ENCODE measurements at regions not wholly inside any gene's neighbourhood (a gene's known extent, or its start where the extent isn't known, plus 50 kb on each side); places are given as distances from the start of the nearest gene placed in this dataset.

- no peaks in the 10 kb centered on the region for H3K9me3 ChIP-seq (ENCODE audit: control insufficient read depth, insufficient read depth, low read length)
- no peak overlapping the region for H3K9ac ChIP-seq (ENCODE audit: low read depth, low read length)
These were observed 735.5 kb downstream of the KCNA4 start for GRCh38 chr11:29281271-29281777.

DNA sequence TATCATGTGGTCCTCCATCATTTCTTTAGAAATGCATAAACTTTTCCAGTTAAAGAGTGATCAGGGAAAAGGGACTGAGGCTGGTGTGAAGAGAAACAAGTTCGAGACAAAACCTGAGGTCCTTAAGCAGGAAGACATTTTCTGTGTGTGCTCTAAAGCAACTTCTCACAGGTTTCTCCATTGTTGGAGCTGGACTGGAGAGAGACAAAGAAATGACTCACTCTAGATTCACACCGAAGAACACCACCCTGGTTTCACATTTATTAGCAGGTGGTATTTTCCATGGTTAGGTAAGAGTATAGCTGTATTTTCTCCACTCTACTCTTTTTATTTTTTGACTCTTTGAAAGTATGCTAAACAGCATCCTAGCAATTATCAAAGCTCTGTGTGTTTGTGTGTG, 736.4 kb downstream of the KCNA4 start:
- no peaks in the 10 kb centered on the region for H3K9me3 ChIP-seq (ENCODE audit: control insufficient read depth, insufficient read depth, low read length)
- H3K4me1 ChIP-seq (ENCODE audit: insufficient read depth, low read length): 0 out of 2 replicates have a peak, but pooled peaks cover 16% of the 10 kb centered on the region
- H3K36me3 ChIP-seq (ENCODE audit: insufficient read depth, low read length): no peaks in the 10 kb centered on the region
- H3K9ac ChIP-seq (ENCODE audit: low read depth, low read length): no peak overlapping the region

More at GRCh38 chr11:29281271-29281777, 735.5 kb downstream of the KCNA4 start:
- H3K36me3 ChIP-seq (ENCODE audit: insufficient read depth, low read length): no peaks in the 10 kb centered on the region
- H3K4me1 ChIP-seq (ENCODE audit: insufficient read depth, low read length): 0 out of 2 replicates have a peak, but pooled peaks cover 16% of the 10 kb centered on the region

- Histone ChIP-seq H3K4me1 (ENCODE audit: insufficient read depth, low read length) (0 out of 2 replicates have a peak, but pooled peaks cover 16% of the 10 kb centered on the region), H3K36me3 (ENCODE audit: insufficient read depth, low read length) (no peaks in the 10 kb centered on the region), H3K9me3 (ENCODE audit: control insufficient read depth, insufficient read depth, low read length) (no peaks in the 10 kb centered on the region), H3K9ac (ENCODE audit: low read depth, low read length) (no peak overlapping the region)
These were observed 737.1 kb downstream of the KCNA4 start for GRCh38 chr11:29279716-29280115.

DNA sequence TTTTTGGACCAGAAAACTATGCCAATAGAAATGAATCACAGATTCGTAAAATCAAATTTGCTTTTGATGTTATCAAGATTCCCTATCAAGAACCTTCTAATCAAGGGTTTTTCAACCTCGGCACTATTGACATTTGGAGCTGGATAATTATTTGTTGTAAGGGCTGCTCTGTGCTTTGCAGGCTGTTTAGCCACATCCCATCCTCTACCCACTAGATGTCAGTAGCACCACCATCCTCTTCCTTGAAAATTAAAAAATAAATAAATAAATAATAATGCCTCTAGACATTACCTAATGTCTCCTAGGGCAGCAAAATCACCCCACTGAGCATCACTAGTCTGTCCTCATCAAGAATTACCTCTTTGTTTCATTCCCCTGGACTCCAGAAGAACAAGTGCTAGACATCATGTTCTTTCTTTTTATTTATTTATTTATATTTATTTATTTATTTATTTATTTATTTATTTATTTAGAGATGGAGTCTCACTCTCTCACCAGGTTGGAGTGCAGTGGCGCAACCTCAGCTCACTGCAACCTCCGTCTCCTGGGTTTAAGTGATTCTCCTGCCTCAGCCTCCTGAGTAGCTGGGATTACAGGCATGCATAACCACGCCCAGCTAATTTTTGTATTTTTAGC, 744.7 kb downstream of the KCNA4 start:
- Histone ChIP-seq H3K9me3 (ENCODE audit: control insufficient read depth, insufficient read depth, low read length) (no peaks in the 10 kb centered on the region), H3K36me3 (ENCODE audit: insufficient read depth, low read length) (no peaks in the 10 kb centered on the region), H3K4me1 (ENCODE audit: insufficient read depth, low read length) (no peaks in the 10 kb centered on the region)

GRCh38 chr11:29271616-29272015, 745.2 kb downstream of the KCNA4 start:
- Histone ChIP-seq H3K4me1 (ENCODE audit: insufficient read depth, low read length) (no peaks in the 10 kb centered on the region), H3K9me3 (ENCODE audit: control insufficient read depth, insufficient read depth, low read length) (no peaks in the 10 kb centered on the region), H3K36me3 (ENCODE audit: insufficient read depth, low read length) (no peaks in the 10 kb centered on the region), H3K9ac (ENCODE audit: low read depth, low read length) (no peak overlapping the region)

More for the DNA sequence above, 744.7 kb downstream of the KCNA4 start:
- no peak overlapping the region for H3K9ac ChIP-seq (ENCODE audit: low read depth, low read length)

GRCh38 chr11:29268733-29269132, 748.1 kb downstream of the KCNA4 start:
- Histone ChIP-seq H3K4me1 (ENCODE audit: insufficient read depth, low read length) (no peaks in the 10 kb centered on the region), H3K9ac (ENCODE audit: low read depth, low read length) (no peak overlapping the region), H3K9me3 (ENCODE audit: control insufficient read depth, insufficient read depth, low read length) (no peaks in the 10 kb centered on the region), H3K36me3 (ENCODE audit: insufficient read depth, low read length) (no peaks in the 10 kb centered on the region)

DNA sequence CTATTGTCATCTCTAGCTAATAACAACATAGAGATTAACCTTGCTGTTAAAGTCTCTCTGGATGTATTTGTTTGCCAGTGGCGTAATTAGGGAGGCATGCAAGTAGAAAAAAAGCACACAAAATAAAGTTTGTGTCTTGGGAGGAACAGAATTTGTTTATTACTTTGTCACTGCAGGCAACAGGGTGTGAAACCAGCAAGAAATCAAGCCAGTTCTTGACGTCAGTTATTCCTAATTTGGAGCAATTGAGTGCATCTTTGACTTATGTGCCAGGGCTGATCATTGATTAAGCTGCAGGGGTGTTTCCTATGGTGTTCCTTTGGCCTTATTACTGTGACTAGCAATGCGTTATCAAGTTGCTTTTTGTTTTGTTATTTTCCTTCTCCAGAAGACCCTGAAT, 751.0 kb downstream of the KCNA4 start:
- H3K4me1 ChIP-seq (ENCODE audit: insufficient read depth, low read length): no peaks in the 10 kb centered on the region
- H3K9me3 ChIP-seq (ENCODE audit: control insufficient read depth, insufficient read depth, low read length): no peaks in the 10 kb centered on the region
- H3K9ac ChIP-seq (ENCODE audit: low read depth, low read length): no peak overlapping the region
- no peaks in the 10 kb centered on the region for H3K36me3 ChIP-seq (ENCODE audit: insufficient read depth, low read length)

DNA sequence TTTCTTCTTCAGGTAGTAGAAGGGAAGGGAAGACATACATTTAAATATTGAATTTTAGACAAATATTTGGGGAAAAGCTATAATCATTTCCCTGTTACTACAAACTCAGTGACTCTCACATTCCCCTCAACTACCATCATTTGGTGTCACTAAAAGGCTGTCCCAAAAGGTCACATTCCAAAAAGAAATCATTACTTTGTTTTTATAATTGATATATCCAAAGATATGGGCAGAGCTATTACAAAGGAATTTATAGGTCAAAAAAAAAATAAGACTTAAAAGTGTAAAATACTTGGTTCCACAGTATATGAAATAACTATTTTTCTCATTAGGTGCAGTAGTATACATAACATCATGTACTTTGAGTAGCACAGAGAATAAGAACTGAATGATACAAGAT, 751.4 kb downstream of the KCNA4 start:
- H3K4me1 ChIP-seq (ENCODE audit: insufficient read depth, low read length): no peaks in the 10 kb centered on the region
- no peaks in the 10 kb centered on the region for H3K36me3 ChIP-seq (ENCODE audit: insufficient read depth, low read length)
- no peak overlapping the region for H3K9ac ChIP-seq (ENCODE audit: low read depth, low read length)
- H3K9me3 ChIP-seq (ENCODE audit: control insufficient read depth, insufficient read depth, low read length): no peaks in the 10 kb centered on the region

DNA sequence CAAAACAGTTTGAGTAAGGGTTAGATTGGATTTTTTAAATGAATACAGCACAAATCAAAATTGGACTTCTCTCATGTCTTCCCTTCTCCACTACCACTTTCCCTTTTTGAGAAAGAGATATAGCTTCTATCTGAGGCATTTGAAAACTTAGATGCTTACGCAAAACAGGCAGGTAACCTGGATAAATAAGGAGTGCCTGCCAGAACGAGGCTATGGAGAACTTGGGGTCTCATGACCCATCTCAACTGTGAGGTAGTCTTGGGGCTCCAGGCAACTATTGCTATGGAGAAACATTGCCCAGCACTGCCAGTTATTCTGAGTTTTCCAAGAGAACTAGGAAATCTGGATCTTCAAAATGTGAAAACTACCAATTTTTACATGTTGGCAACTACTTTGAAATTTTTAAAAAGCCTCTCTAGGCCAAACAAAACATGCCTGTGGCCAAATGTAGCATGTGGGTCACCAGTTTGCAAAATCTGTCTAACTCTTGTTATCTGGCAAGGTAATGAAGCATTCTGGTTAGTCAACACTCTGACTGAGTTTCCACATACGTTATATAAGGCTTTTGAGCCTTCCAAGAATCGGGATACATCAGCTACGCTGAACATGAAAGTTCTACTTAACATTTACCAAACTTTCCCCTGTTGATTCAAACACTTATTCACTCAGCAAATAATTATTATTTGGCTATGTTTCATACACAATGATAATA, 752.7 kb downstream of the KCNA4 start:
- Histone ChIP-seq H3K9me3 (ENCODE audit: control insufficient read depth, insufficient read depth, low read length) (no peaks in the 10 kb centered on the region), H3K9ac (ENCODE audit: low read depth, low read length) (no peak overlapping the region), H3K4me1 (ENCODE audit: insufficient read depth, low read length) (no peaks in the 10 kb centered on the region), H3K36me3 (ENCODE audit: insufficient read depth, low read length) (no peaks in the 10 kb centered on the region)

DNA sequence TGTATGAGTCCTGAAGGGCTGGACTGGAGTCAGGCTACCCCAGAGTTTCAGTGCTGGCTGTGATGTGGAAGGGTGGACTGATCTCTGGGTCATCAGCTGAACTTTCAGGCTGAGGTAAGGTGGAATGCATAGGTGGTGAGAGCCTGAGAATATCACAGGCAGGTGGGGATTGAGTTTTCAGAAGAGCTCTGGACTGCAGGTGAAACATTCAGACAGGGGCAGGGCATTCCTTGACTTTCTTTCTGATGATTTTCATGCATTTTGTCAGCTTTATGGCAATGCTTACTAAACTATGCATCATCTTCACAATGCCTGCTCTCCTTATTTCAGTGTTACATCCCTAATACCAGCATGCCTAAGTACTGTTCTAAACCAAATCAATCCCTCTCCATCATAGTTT, 755.0 kb downstream of the KCNA4 start:
- H3K36me3 ChIP-seq (ENCODE audit: insufficient read depth, low read length): no peaks in the 10 kb centered on the region
- no peaks in the 10 kb centered on the region for H3K9me3 ChIP-seq (ENCODE audit: control insufficient read depth, insufficient read depth, low read length)
- no peaks in the 10 kb centered on the region for H3K4me1 ChIP-seq (ENCODE audit: insufficient read depth, low read length)
- no peak overlapping the region for H3K9ac ChIP-seq (ENCODE audit: low read depth, low read length)

GRCh38 chr11:29260939-29261705, 755.7 kb downstream of the KCNA4 start:
- H3K9me3 ChIP-seq (ENCODE audit: control insufficient read depth, insufficient read depth, low read length): no peaks in the 10 kb centered on the region
- H3K4me1 ChIP-seq (ENCODE audit: insufficient read depth, low read length): no peaks in the 10 kb centered on the region
- H3K36me3 ChIP-seq (ENCODE audit: insufficient read depth, low read length): no peaks in the 10 kb centered on the region
- H3K9ac ChIP-seq (ENCODE audit: low read depth, low read length): no peak overlapping the region

GRCh38 chr11:29258411-29258810, 758.4 kb downstream of the KCNA4 start:
- no peaks in the 10 kb centered on the region for H3K4me1 ChIP-seq (ENCODE audit: insufficient read depth, low read length)
- H3K36me3 ChIP-seq (ENCODE audit: insufficient read depth, low read length): no peaks in the 10 kb centered on the region
- no peaks in the 10 kb centered on the region for H3K9me3 ChIP-seq (ENCODE audit: control insufficient read depth, insufficient read depth, low read length)
- H3K9ac ChIP-seq (ENCODE audit: low read depth, low read length): no peak overlapping the region

DNA sequence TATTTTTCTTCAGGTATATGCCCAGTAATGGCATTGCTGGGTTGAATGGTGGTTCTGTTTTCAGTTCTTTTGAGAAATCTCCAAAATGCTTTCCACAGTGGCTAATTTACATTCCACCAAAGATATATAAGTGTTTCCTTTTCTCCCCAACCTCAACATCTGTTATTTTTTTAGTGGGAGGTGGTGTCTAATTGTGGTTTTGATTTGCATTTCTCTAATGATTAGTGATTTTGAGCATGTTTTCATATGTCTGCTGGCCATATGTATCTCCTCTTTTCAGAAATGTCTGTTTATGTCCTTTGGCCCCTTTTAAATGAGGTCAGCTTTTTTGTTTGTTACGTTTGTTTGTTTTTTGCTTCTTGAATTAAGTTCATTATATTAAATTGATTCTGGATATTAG, 760.2 kb downstream of the KCNA4 start:
- Histone ChIP-seq H3K9ac (ENCODE audit: low read depth, low read length) (no peak overlapping the region), H3K4me1 (ENCODE audit: insufficient read depth, low read length) (no peaks in the 10 kb centered on the region), H3K9me3 (ENCODE audit: control insufficient read depth, insufficient read depth, low read length) (no peaks in the 10 kb centered on the region), H3K36me3 (ENCODE audit: insufficient read depth, low read length) (no peaks in the 10 kb centered on the region)

DNA sequence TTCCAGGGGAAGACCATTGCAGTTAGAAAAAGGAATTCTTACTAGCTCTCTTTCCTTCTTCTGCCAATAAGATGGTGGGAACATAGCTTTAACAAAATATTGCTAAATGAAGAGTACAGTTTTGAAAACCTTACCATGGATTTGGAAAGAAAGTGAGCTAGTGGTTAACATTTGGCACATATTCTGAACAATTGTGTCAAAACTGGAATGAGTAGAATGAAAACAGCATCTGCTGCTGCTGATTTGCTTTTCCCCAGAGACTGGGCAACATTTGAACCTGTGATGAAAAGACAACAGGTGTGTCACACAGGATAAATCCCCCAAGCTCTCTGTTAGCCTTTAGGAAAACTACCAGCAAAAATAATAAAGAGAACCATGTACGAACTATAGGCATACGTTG, 761.4 kb downstream of the KCNA4 start:
- H3K4me1 ChIP-seq (ENCODE audit: insufficient read depth, low read length): no peaks in the 10 kb centered on the region
- no peak overlapping the region for H3K9ac ChIP-seq (ENCODE audit: low read depth, low read length)
- no peaks in the 10 kb centered on the region for H3K9me3 ChIP-seq (ENCODE audit: control insufficient read depth, insufficient read depth, low read length)
- no peaks in the 10 kb centered on the region for H3K36me3 ChIP-seq (ENCODE audit: insufficient read depth, low read length)
